Esophagus muscularis mucosa (tissue), 4 donors: ENCODE measurements at regions not wholly inside any gene's neighbourhood (a gene's known extent, or its start where the extent isn't known, plus 50 kb on each side); places are given as distances from the start of the nearest gene placed in this dataset.

Experiments used
- DNase-seq: peaks from one replicate; pipeline ENCODE4 v3.0.0-alpha.2; 2017; ENCODE audit errors: extremely low spot score
- H3K27ac ChIP-seq, 4 donors: fragments of 200-600 bp; sonication (generic); replicated peaks in 1 of 4; 1 replicate in 3 of 4; 2 replicates in 1 of 4; pipeline ENCODE4 v1.5.1; 2016 to 2019; ENCODE audit warnings: mild to moderate bottlenecking in 1 of 4
- H3K27me3 ChIP-seq, 4 donors: fragments of 200-600 bp; sonication (generic); one replicate each; pipeline versions ENCODE4 v1.5.1 to v1.6.0; 2016 to 2019
- H3K36me3 ChIP-seq, 4 donors: fragments of 200-600 bp; sonication (generic); one replicate each; pipeline ENCODE4 v1.5.1; 2016 to 2019
- H3K4me1 ChIP-seq, 4 donors: fragments of 200-600 bp; sonication (generic); one replicate each; pipeline ENCODE4 v1.5.1; 2016 to 2019
- H3K4me3 ChIP-seq, 4 donors: fragments of 200-600 bp; sonication (generic); 1 replicate in 2 of 4; 2 replicates in 2 of 4; pipeline ENCODE4 v1.5.1; 2016 to 2019; ENCODE audit warnings: mild to moderate bottlenecking in 4 of 4, moderate library complexity in 1 of 4
- H3K9me3 ChIP-seq, 4 donors: fragments of 200-600 bp; sonication (generic); 1 replicate in 3 of 4; 2 replicates in 1 of 4; pipeline ENCODE4 v1.5.1; 2016 to 2019
- CTCF ChIP-seq, 3 experiments: fragments of 200-600 bp in 2 of 3; fragments of 450-650 bp in 1 of 3; sonication (generic) in 2 of 3; IDR thresholded peaks; one replicate each; pipeline ENCODE4 v1.5.1; 2017 to 2019; ENCODE audit warnings: antibody characterized with exemption in 3 of 3, mild to moderate bottlenecking in 2 of 3, moderate library complexity in 1 of 3
- EP300 ChIP-seq: sonication (generic); formaldehyde crosslinking; IDR thresholded peaks from one replicate; pipeline ENCODE4 v1.6.1; 2017; ENCODE audit warnings: antibody characterized with exemption
- POLR2A ChIP-seq: fragments of 450-650 bp; IDR thresholded peaks from one replicate; pipeline ENCODE4 v1.6.1; 2017; ENCODE audit warnings: antibody characterized with exemption, moderate library complexity, mild to moderate bottlenecking, low read depth
- POLR2AphosphoS5 ChIP-seq, 2 donors: sonication (generic); formaldehyde crosslinking; IDR thresholded peaks; one replicate each; pipeline ENCODE4 v1.6.1; 2017; ENCODE audit warnings: antibody characterized with exemption in 2 of 2
- WGBS: methylation state at CpG from one replicate; pipeline ENCODE4 v1.1.5; 2018; 5-methylcytosine and 5-hydroxymethylcytosine counted together
- intact Hi-C: fragments of 100-400 bp; cut with DNase I; formaldehyde crosslinking; loops from one replicate; pipeline ENCODE4 v1.15.1; 2023

DNA sequence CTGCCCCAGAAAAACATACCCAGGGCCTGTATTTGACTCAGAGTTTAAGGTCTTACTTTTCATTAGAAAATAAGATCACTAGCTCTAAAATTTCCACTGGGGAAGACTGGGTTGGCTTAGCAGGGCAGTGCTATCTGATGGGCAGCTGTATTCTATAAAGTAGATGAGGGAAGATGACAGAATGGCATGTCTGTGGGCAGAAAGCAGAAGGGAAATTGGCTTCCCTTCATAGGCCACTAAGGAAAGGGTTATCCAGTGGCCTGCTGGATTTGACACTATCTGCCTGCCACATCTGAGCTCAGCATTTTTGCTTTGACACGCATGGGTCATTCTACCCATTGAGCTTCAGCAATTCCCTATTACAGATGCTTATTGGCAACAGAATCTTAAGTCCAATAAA lies 461.3 kb upstream of the RASGRP1 start:
- Histone ChIP-seq H3K27ac (no peak overlapping the region), H3K9me3 (no peaks in the 10 kb centered on the region), H3K4me1 (peaks cover 0 to 11% (median 4%) of the 10 kb centered on the region in 4 donors), H3K27me3 (no peaks in the 10 kb centered on the region), H3K4me3 (no peak overlapping the region), H3K36me3 (no peaks in the 10 kb centered on the region)
- DNase-seq: no peak
- intact Hi-C loops: no loop called here
- 86% methylated on average over 1 of the region's 1 CpG for WGBS
- TF ChIP-seq POLR2A: no peak
- TF ChIP-seq EP300: no peak
- TF ChIP-seq CTCF (IDR thresholded peaks at IDR 0.05): no peak
- no peak for TF ChIP-seq POLR2AphosphoS5 (IDR thresholded peaks at IDR 0.05)

- TF ChIP-seq POLR2A (no peak), CTCF (IDR thresholded peaks at IDR 0.05) (no peak), EP300 (no peak), POLR2AphosphoS5 (IDR thresholded peaks at IDR 0.05) (no peak)
- Histone ChIP-seq H3K27me3 (no peaks in the 10 kb centered on the region), H3K27ac (no peak overlapping the region), H3K4me3 (no peak overlapping the region), H3K4me1 (peaks cover 0 to 11% (median 4%) of the 10 kb centered on the region in 4 donors), H3K9me3 (no peaks in the 10 kb centered on the region), H3K36me3 (no peaks in the 10 kb centered on the region)
- whole genome bisulfite sequencing: 62% methylated on average over 3 of the region's 3 CpGs
- intact Hi-C loops: no loop called here
- no peak for DNase-seq
These were observed 463.5 kb upstream of the RASGRP1 start for GRCh38 chr15:39028069-39028468.

GRCh38 chr15:39029741-39030140 lies 465.1 kb upstream of the RASGRP1 start:
- no peak for TF ChIP-seq POLR2A
- no peak for TF ChIP-seq POLR2AphosphoS5 (IDR thresholded peaks at IDR 0.05)
- no peak for TF ChIP-seq EP300
- TF ChIP-seq CTCF (IDR thresholded peaks at IDR 0.05): no peak
- WGBS: 87% methylated on average over 1 of the region's 1 CpG
- H3K4me3 ChIP-seq: no peak overlapping the region
- no peaks in the 10 kb centered on the region for H3K27me3 ChIP-seq
- intact Hi-C loops: no loop called here
- peaks cover 0 to 13% (median 5%) of the 10 kb centered on the region in 4 donors for H3K4me1 ChIP-seq
- no peak overlapping the region for H3K27ac ChIP-seq
- H3K9me3 ChIP-seq: no peaks in the 10 kb centered on the region
- no peak for DNase-seq
- no peaks in the 10 kb centered on the region for H3K36me3 ChIP-seq

DNA sequence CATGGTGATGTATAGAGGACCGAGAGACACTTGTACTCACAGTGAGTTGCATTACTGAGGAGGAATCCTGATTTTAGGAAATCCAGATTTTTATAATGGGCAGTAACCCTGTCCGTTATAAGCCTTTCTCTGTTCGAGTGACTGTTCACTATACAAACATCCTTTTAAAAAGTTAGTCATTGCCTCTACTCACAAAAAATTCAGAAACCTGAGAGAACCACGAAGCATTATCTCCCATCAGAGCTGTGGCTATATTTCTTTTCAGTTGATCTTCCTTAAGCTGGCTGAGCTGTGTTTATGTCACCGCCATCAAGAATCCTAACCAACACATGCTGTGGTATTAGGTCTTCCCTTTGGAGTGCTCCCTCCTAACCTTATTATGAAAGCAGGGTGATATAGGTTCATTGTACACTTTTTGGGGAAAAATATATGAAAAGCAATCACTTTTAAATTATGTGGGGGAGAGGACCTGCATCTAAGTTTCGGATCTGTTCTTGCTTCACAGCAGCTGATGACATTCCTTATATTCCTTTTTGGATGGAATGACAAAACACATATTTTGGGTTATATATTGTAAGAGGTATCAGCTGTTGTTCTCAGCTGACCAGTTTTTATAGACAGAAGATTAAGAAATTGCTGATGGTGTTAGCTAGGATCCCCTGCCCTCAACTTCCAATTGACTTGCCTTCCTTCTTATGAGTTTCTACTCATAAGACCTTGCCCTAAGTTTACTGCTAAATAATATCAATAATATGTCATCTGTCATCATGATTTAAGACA lies 465.9 kb upstream of the RASGRP1 start:
- 91% methylated on average over 6 of the region's 6 CpGs for WGBS
- Histone ChIP-seq H3K27me3 (no peaks in the 10 kb centered on the region), H3K36me3 (no peaks in the 10 kb centered on the region), H3K4me3 (no peak overlapping the region), H3K4me1 (peaks cover 0 to 13% (median 5%) of the 10 kb centered on the region in 4 donors), H3K27ac (no peak overlapping the region), H3K9me3 (no peaks in the 10 kb centered on the region)
- DNase-seq: no peak
- no peak for TF ChIP-seq POLR2A
- TF ChIP-seq CTCF (IDR thresholded peaks at IDR 0.05): no peak
- TF ChIP-seq POLR2AphosphoS5 (IDR thresholded peaks at IDR 0.05): no peak
- TF ChIP-seq EP300: no peak
- intact Hi-C loops: no loop called here
